Endothelial cell of umbilical vein (primary cell): ENCODE measurements at regions not wholly inside any gene's neighbourhood (a gene's known extent, or its start where the extent isn't known, plus 50 kb on each side); places are given as distances from the start of the nearest gene placed in this dataset.

ENCODE experiments used
- BruUV-seq: library from RNA; stranded (reverse); fragments of 400-500 nt; replicated peaks from 2 replicates; lab custom pipeline; 2021; lab: Mats Ljungman, UMichigan
- CTCF ChIA-PET: fragments of 300-600, 350-600 bp; sonication (Branson Sonifier 250); formaldehyde crosslinking; loops from one replicate; lab custom pipeline; 2021; ENCODE audit warnings: antibody characterized with exemption, inconsistent platforms; lab: Charles Lee
- POLR2A ChIA-PET: fragments of 300-600, 350-600 bp; sonication (Branson Sonifier 250); formaldehyde crosslinking; loops from one replicate; lab custom pipeline; 2021; ENCODE audit warnings: antibody characterized with exemption, inconsistent platforms; lab: Charles Lee
- DNase-seq: peaks from one replicate; pipeline ENCODE4 v3.0.0-alpha.2; 2011; ENCODE audit warnings: low read depth, low spot score
- FAIRE-seq: peaks from 2 replicates; lab custom pipeline; 2011; peaks lifted over from hg19 to GRCh38; lab: Jason Lieb, UNC
- H2AFZ ChIP-seq: 2 replicates; pipeline ENCODE4 v1.6.0; 2012; ENCODE audit warnings: low read depth, low read length, control low read depth, inconsistent platforms
- H3K27ac ChIP-seq: 2 replicates; pipeline ENCODE4 v1.5.1; 2011; ENCODE audit warnings: low read depth, mild to moderate bottlenecking, control low read depth, low read length, moderate library complexity; ENCODE audit not compliant: insufficient read depth
- H3K27me3 ChIP-seq, 2 experiments: 2 replicates each; pipeline versions ENCODE4 v1.6.0 to v1.6.1; 2011; ENCODE audit warnings: low read length in 2 of 2, mixed read lengths in 1 of 2; ENCODE audit not compliant: control insufficient read depth in 2 of 2, insufficient read depth in 2 of 2
- H3K36me3 ChIP-seq, 2 experiments: 2 replicates in 1 of 2; 3 replicates in 1 of 2; pipeline ENCODE4 v1.5.1; 2011; ENCODE audit warnings: low read length in 2 of 2, mild to moderate bottlenecking in 1 of 2, moderate library complexity in 1 of 2; ENCODE audit not compliant: control insufficient read depth in 2 of 2, insufficient read depth in 2 of 2; ENCODE audit errors: extremely low read depth in 1 of 2
- H3K4me1 ChIP-seq: 3 replicates; pipeline ENCODE4 v1.5.1; 2011; ENCODE audit warnings: mild to moderate bottlenecking, low read length; ENCODE audit not compliant: control insufficient read depth, insufficient read depth; ENCODE audit errors: extremely low read depth
- H3K4me2 ChIP-seq: 2 replicates; pipeline ENCODE4 v1.6.1; 2011; ENCODE audit warnings: low read length, control low read depth, mixed read lengths; ENCODE audit not compliant: insufficient read depth
- H3K4me3 ChIP-seq, 3 experiments: fragments of 200-600 bp in 1 of 3; sonication (generic), shearing (Covaris generic) in 1 of 3; replicated peaks in 1 of 3; 2 replicates each; pipeline ENCODE4 v1.5.1; 2011 to 2016; ENCODE audit warnings: control low read depth in 3 of 3, low read length in 3 of 3, mild to moderate bottlenecking in 2 of 3, inconsistent platforms in 1 of 3, low read depth in 1 of 3, moderate library complexity in 1 of 3; ENCODE audit not compliant: insufficient read depth in 1 of 3
- H3K79me2 ChIP-seq: 2 replicates; pipeline ENCODE4 v1.6.0; 2012; ENCODE audit warnings: low read length, inconsistent platforms; ENCODE audit not compliant: control insufficient read depth, insufficient read depth
- H3K9ac ChIP-seq: replicated peaks from 2 replicates; pipeline ENCODE3; 2011; ENCODE audit warnings: low read length, control low read depth; ENCODE audit not compliant: insufficient read depth; ENCODE audit errors: extremely low read depth
- H3K9me1 ChIP-seq: replicated peaks from 3 replicates; pipeline ENCODE4 v1.6.0; 2011; ENCODE audit warnings: mild to moderate bottlenecking, low read length; ENCODE audit not compliant: control insufficient read depth, insufficient read depth; ENCODE audit errors: extremely low read depth
- H3K9me3 ChIP-seq: replicated peaks from 2 replicates; pipeline ENCODE4 v1.5.1; 2012; ENCODE audit warnings: low read length, inconsistent platforms; ENCODE audit not compliant: control insufficient read depth, insufficient read depth
- H4K20me1 ChIP-seq: replicated peaks from 2 replicates; pipeline ENCODE3; 2011; ENCODE audit warnings: mild to moderate bottlenecking, low read length; ENCODE audit not compliant: control insufficient read depth, insufficient read depth; ENCODE audit errors: extremely low read depth
- EZH2 ChIP-seq: IDR thresholded peaks from 2 replicates; pipeline ENCODE4 v1.6.1; 2012; ENCODE audit warnings: borderline replicate concordance, low read depth, mild to moderate bottlenecking, moderate library complexity, low read length, inconsistent platforms; ENCODE audit not compliant: severe bottlenecking
- FOS ChIP-seq: IDR thresholded peaks from 2 replicates; pipeline ENCODE4 v1.6.1; 2011; ENCODE audit warnings: mild to moderate bottlenecking, low read length, moderate library complexity, borderline replicate concordance; ENCODE audit not compliant: insufficient read depth
- GATA2 ChIP-seq: IDR thresholded peaks from 2 replicates; pipeline ENCODE4 v1.7.0; 2011; ENCODE audit warnings: low read depth, mild to moderate bottlenecking, moderate library complexity, mixed read lengths, low read length; ENCODE audit not compliant: insufficient read length, insufficient read depth
- JUN ChIP-seq: IDR thresholded peaks from 2 replicates; pipeline ENCODE4 v1.6.1; 2011; ENCODE audit warnings: borderline replicate concordance, low read depth; ENCODE audit not compliant: insufficient read length, insufficient read depth
- MYC ChIP-seq: IDR thresholded peaks from one replicate; pipeline ENCODE4 v1.6.1; 2011; ENCODE audit warnings: mild to moderate bottlenecking, low read depth, low read length
- POLR2A ChIP-seq: IDR thresholded peaks from 2 replicates; pipeline ENCODE4 v1.6.1; 2012; ENCODE audit warnings: low read depth, mild to moderate bottlenecking, control low read depth, low read length
- POLR2AphosphoS5 ChIP-seq: IDR thresholded peaks from 2 replicates; pipeline ENCODE4 v1.6.1; 2012; ENCODE audit warnings: low read depth, mild to moderate bottlenecking, control low read depth, low read length, moderate library complexity; ENCODE audit not compliant: insufficient read depth
- dilution Hi-C: fragments of 300-500 bp; cut with MboI; formaldehyde crosslinking; loops from one replicate; pipeline ENCODE4 v1.15.0; 2019; ENCODE audit warnings: low sequenced_read_pairs; ENCODE audit not compliant: extremely low pct_ligation_motif_present
- intact Hi-C: fragments of 100-400 bp; cut with micrococcal nuclease; formaldehyde crosslinking; loops from one replicate; pipeline ENCODE4 v1.10.0; 2022
- TF ChIP-seq, protein P1 (sequence below): IDR thresholded peaks from 2 replicates; pipeline ENCODE4 v1.6.1; 2011; ENCODE audit not compliant: insufficient read depth, insufficient read length
- TF ChIP-seq, protein P2 (sequence below), 2 donors: IDR thresholded peaks; 1 replicate in 1 of 2; 2 replicates in 1 of 2; pipeline ENCODE4 v1.5.1; 2011; ENCODE audit warnings: low read length in 2 of 2, mild to moderate bottlenecking in 2 of 2, moderate library complexity in 2 of 2, control low read depth in 1 of 2, inconsistent platforms in 1 of 2, low read depth in 1 of 2; ENCODE audit not compliant: insufficient read depth in 1 of 2; ENCODE audit errors: extremely low read depth in 1 of 2

DNA sequence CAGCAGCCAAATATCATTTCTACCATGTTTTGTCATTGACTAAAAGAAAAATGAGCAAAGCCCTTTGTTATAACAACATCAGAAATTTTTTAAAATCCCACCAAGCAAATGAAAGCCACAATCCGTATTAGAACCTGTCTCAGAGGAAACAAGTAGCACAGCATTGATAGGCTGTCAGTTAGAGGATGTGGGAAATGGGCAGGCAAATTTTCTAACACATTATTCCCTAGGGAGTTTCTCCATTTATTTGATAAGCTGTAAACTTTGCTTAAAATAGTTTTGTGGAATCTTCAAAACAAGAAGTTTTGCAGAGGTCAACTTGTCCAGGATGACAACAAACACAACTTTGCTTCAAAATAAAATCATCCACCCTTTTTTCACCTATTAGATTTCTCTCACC, 53.6 kb upstream of the APC start:
- ChIA-PET POLR2A (no interaction called here), CTCF (interaction anchor here (1.2 kb wide), 1 partner anchor 9 kb away, joined by 3 read pairs; no protein-coding TSS in a partner anchor)
- Histone ChIP-seq H2AFZ (no peak overlapping the region), H3K4me1 (no peaks in the 10 kb centered on the region), H3K4me2 (no peak overlapping the region), H3K9ac (no peak overlapping the region), H3K27me3 (peaks cover 17 to 29% of the 10 kb centered on the region in 2 experiments), H3K27ac (no peak overlapping the region), H3K9me3 (no peaks in the 10 kb centered on the region), H4K20me1 (no peaks in the 10 kb centered on the region), H3K4me3 (no peak overlapping the region), H3K9me1 (no peaks in the 10 kb centered on the region), H3K36me3 (no peaks in the 10 kb centered on the region), H3K79me2 (no peaks in the 10 kb centered on the region)
- no peak for DNase-seq
- dilution Hi-C loops (no loop called here), intact Hi-C loops (no loop called here)
- BruUV-seq: no TSS peak
- TF ChIP-seq EZH2: no peak
- TF ChIP-seq GATA2: no peak
- TF ChIP-seq FOS: no peak
- TF ChIP-seq POLR2A: no peak
- no peak for TF ChIP-seq MYC
- no peak for TF ChIP-seq POLR2AphosphoS5
- TF ChIP-seq, protein P1, sequence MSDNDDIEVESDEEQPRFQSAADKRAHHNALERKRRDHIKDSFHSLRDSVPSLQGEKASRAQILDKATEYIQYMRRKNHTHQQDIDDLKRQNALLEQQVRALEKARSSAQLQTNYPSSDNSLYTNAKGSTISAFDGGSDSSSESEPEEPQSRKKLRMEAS: no peak
- TF ChIP-seq, protein P2, sequence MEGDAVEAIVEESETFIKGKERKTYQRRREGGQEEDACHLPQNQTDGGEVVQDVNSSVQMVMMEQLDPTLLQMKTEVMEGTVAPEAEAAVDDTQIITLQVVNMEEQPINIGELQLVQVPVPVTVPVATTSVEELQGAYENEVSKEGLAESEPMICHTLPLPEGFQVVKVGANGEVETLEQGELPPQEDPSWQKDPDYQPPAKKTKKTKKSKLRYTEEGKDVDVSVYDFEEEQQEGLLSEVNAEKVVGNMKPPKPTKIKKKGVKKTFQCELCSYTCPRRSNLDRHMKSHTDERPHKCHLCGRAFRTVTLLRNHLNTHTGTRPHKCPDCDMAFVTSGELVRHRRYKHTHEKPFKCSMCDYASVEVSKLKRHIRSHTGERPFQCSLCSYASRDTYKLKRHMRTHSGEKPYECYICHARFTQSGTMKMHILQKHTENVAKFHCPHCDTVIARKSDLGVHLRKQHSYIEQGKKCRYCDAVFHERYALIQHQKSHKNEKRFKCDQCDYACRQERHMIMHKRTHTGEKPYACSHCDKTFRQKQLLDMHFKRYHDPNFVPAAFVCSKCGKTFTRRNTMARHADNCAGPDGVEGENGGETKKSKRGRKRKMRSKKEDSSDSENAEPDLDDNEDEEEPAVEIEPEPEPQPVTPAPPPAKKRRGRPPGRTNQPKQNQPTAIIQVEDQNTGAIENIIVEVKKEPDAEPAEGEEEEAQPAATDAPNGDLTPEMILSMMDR (IDR thresholded peaks at IDR 0.05; ENCODE audit: extremely low read depth in 1 of 2, insufficient read depth in 1 of 2, low read depth in 1 of 2, low read length in 2 of 2): no peak
- no peak for TF ChIP-seq JUN
- no peak for FAIRE-seq
